Astrocyte (in vitro differentiated cells and primary cell): ENCODE measurements at regions not wholly inside any gene's neighbourhood (a gene's known extent, or its start where the extent isn't known, plus 50 kb on each side); places are given as distances from the start of the nearest gene placed in this dataset.

ENCODE experiments used
- CTCF ChIP-seq: IDR thresholded peaks from 2 replicates; pipeline ENCODE4 v1.5.1; 2011; ENCODE audit warnings: low read depth, mild to moderate bottlenecking, inconsistent platforms, low read length, moderate library complexity; ENCODE audit not compliant: insufficient read depth
- EZH2 ChIP-seq: IDR thresholded peaks from 2 replicates; pipeline ENCODE4 v1.6.1; 2012; ENCODE audit warnings: mild to moderate bottlenecking, low read length, inconsistent platforms; ENCODE audit not compliant: insufficient read depth

GRCh38 chr12:61987173-61987572 is 273.0 kb upstream of the USP15 start:
- TF ChIP-seq CTCF (no peak), EZH2 (no peak)
